NOMO-1 treated with dmso at 0.1 percent for 144 hours (cell line): ENCODE measurements at regions not wholly inside any gene's neighbourhood (a gene's known extent, or its start where the extent isn't known, plus 50 kb on each side); places are given as distances from the start of the nearest gene placed in this dataset.
"Not testable (repeated sequence)": the region's sequence is repeated elsewhere in the genome, so short reads cannot be mapped to it uniquely, and the experiment has no call there.

Experiments used
- DNase-seq: peaks from one replicate; lab custom pipeline; 2025; ENCODE audit not compliant: unreplicated experiment; lab: John Stamatoyannopoulos, UW

DNA sequence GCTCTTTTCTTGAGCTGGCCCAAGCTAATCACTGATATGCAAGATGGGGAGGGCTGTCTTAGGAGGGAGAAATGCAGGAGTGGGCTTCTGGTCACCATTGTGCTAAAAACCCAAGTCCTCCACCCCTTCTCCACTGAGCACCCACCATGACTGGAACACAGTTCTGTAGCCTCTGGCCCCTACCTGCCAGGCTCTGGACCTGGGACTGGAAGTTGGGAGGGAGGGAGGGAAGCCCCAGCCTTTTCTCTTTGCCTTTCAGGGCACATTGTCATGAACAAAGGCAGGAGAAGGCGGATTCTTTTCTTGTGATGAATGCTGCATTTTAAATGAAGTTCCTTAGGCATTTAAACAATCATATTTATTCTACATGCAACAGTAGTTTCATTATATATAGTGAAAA lies 559.1 kb upstream of the TRPC7 start:
- DNase-seq, result no peak

DNA sequence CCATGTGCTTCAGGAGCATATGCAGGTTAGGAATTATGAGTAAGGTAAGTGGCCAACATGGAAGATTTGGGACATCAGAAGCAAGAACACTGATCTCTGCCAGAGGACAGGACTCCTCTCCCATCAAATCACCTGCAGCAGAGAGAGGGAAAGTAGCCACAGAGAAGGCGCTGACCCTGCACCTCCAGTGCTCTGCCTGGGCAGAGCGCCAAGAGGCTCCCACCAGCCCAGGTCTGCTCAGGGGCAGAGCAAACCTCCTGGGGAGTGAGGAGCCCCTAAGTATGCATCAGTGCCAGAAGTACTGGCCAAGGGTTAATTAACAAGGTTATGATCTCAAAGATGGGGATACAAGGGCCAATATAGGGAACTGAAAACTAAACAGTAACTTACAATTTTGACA lies 545.3 kb upstream of the TRPC7 start:
- DNase-seq, result no peak

DNA sequence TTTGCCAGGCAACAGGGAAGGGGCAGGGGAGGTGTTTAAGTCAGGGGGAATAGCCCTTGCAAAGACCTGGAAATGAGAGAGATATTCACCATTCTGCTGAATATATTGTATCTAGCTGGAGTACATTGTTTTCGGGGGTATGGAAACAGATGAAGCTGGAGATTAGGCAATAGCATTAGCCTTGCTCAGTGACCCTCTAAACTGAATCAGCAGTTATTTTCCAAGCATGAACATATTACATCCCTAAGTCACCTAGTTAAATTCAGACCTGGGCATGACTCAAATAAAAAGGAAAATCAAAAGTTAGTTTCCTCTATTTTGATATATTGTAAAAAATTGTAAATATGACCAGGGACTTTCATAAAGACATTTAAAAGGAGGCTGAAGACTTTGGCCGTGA lies 544.6 kb upstream of the TRPC7 start:
- DNase-seq, result no peak

- no peak for DNase-seq
Measured at GRCh38 chr5:136907371-136907770, 542.0 kb upstream of the TRPC7 start.

GRCh38 chr5:136906545-136906944 lies 541.2 kb upstream of the TRPC7 start:
- no peak for DNase-seq

- DNase-seq, result no peak
Measured at GRCh38 chr5:136905571-136905970, 540.2 kb upstream of the TRPC7 start.

DNA sequence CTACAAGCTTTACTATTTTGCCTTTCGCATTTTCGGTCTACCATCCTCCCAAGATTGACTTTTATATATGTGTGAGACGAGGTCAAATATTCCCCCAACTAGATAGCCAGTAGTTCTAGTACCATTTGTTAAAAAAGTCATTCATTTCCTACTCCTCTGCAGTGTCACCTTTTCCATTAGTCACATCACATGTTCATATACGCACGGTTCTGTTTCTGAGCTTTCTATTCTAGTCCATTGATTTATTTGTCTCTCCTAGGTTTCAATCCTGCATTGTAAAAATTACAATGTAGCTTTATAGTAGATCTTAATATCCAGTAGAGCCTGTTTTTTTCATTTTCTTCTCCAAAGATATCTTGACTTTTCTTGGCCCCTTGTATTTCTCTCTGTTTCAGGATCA lies 528.7 kb upstream of the TRPC7 start:
- DNase-seq, result no peak

GRCh38 chr5:136892000-136892399 lies 526.7 kb upstream of the TRPC7 start:
- no peak for DNase-seq

GRCh38 chr5:136891175-136891972 lies 526.0 kb upstream of the TRPC7 start:
- DNase-seq, result no peak

- DNase-seq, result no peak
Measured at GRCh38 chr5:136890431-136891148, 525.2 kb upstream of the TRPC7 start.

DNA sequence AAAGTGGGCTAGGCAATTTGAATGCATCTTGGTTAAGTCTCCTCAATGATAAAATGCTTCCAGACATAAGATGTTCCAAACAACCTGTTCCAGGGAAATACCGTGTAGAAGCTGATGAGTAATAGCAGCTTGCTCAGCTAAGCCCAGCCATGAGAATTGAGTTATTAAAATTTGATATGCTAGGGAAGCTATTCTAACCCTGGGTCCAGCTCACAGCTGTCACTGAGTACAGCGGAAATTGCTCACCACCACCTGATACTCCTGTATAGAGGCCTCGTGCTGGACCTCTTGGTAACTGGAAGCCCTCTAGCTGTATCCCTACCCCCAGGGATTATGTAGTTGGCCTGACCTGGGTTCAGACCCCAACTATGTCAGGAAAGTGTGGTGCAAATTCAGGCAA lies 521.3 kb upstream of the TRPC7 start:
- DNase-seq, result no peak

- DNase-seq, result no peak
Measured at GRCh38 chr5:136864960-136865359, 499.6 kb upstream of the TRPC7 start.

- no peak for DNase-seq
Measured at GRCh38 chr5:136856648-136857047, 491.3 kb upstream of the TRPC7 start.

- DNase-seq, result no peak
Measured at GRCh38 chr5:136853971-136854370, 488.6 kb upstream of the TRPC7 start.

- DNase-seq, result no peak
Measured at GRCh38 chr5:136840601-136841000, 475.3 kb upstream of the TRPC7 start.

DNA sequence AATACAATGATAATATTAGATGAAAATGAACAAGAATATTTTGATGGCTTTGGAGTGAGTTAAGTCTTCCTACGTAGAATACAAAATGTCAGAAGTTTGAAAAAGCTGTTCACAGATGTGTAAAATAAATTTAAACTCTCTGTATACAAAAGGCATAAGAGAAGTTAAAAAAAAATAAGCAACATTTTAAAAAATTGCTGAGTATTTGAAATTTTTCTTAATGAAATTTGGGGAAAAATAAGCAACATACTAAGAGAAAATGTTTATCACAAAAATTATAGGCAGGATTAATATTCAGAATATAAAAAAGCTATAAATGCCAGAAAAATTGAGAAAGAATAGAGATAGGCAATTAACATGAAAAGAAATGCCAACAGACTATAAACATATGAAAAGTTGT lies 470.7 kb upstream of the TRPC7 start:
- no peak for DNase-seq

- DNase-seq, result no peak
Measured at GRCh38 chr5:136820848-136821247, 455.5 kb upstream of the TRPC7 start.

DNA sequence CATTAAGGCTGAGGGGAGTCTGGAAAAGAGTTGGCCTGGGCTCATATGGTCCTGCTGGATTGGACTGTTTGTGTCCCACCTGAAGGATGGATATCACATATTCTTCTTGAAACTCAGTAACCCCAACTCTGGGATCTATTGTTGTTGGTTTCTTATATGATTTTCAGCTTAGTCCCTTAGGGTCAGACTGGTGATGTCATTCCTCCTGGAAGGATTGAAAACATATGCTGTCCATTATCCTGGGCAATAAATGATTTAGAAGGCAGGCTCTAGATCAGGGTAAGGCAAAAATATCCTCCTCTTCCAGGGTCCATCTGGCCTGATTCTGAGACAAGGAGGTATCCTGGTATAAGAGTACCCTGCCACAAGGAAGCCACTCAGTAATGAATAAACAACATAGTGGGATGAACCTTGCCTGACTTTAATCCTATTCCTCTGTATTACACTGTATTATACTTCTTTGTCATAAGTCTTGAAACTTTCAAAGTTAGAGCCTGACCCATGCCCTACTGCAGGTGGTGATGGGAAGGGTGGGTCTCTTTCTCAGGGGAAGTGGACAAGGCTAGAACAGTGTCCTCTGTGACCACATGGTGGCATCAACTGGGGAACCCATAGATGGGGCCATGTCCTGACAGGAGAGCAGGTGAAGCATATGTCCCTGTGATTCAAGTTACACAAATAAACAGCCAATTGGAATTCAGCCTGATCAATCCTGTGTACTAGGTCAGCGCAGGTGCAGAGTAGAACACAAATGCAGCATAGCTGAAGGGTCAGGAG lies 454.4 kb upstream of the TRPC7 start:
- no peak for DNase-seq

- no peak for DNase-seq
Measured at GRCh38 chr5:136816327-136816726, 451.0 kb upstream of the TRPC7 start.

DNA sequence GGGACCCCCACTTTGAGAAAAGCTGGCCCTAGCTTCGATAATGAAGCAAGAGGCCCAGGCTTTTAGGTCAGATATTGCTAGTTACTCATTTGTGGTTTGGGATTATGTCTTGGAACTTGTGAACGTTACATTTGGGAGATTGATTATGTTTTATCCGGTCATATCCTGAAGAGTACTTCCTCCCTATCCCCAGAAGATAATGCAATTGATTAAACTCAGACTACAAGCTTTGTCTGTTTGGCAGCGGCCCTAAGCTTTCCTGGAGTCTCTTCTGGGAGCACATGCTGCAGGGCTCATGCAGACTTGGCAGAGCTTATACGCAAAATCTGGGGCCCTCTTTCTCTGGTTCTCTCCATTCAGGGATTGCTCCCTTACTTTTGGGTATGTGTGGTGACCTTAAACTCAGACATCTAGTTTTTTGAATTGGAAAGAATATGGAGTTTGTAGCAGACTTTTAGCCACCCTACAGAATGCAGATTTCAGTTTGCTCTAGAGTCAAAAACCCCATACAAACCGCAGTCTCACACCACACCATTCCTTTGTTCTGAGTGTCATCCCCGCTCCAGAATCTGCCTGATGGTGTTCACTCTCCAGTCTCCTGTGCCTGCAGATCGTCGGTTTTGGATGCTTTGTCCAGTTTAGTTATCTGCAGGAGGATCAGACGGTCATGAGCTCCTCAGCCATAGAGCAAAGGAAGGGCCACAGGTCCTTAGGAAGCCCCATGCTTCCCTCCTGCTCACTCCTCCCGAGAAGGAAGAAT lies 449.5 kb upstream of the TRPC7 start:
- DNase-seq, result no peak

DNA sequence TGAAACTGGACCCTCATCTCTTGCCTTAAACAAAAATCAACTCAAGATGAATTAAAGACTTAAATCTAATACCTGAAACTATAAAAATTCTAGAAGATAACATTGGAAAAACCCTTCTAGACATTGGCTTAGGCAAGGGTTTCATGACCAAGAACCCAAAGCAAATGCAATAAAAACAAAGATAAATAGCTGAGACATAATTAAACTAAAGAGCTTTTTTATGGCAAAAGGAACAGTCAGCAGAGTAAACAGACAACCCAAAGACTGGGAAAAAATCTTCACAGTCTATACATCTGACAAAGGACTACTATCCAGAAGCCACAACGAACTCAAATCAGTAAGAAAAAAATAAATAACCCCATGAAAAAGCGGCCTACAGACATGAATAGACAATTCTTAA lies 446.9 kb upstream of the TRPC7 start:
- not testable (repeated sequence) for DNase-seq
